CD4-positive, alpha-beta T cell (primary cell): ENCODE measurements at regions not wholly inside any gene's neighbourhood (a gene's known extent, or its start where the extent isn't known, plus 50 kb on each side); places are given as distances from the start of the nearest gene placed in this dataset.

ENCODE experiments used
- ATAC-seq: fragments of 200-7000 bp; cut with Tn5 transposase; one replicate; pipeline ENCODE4 v1.10.0; 2022; ENCODE audit warnings: mild to moderate bottlenecking; ENCODE audit not compliant: poor library complexity
- CTCF ChIA-PET: fragments of 350-600 bp; sonication (Branson Sonifier 250); formaldehyde crosslinking; loops from one replicate; lab custom pipeline; 2021; ENCODE audit warnings: antibody characterized with exemption, inconsistent platforms; lab: Charles Lee
- POLR2A ChIA-PET: fragments of 350-600 bp; sonication (Branson Sonifier 250); formaldehyde crosslinking; loops from one replicate; lab custom pipeline; 2021; ENCODE audit warnings: antibody characterized with exemption, inconsistent platforms; lab: Charles Lee
- DNase-seq, 14 experiments: peaks; one replicate each; pipeline ENCODE4 v3.0.0-alpha.2; 2013 to 2020; ENCODE audit warnings: mixed read lengths in 2 of 14
- H3K27ac ChIP-seq, 2 donors: one replicate each; pipeline versions ENCODE4 v1.5.1 to v1.7.0; 2013; ENCODE audit warnings: low read length in 2 of 2, low read depth in 1 of 2, mild to moderate bottlenecking in 1 of 2
- H3K27me3 ChIP-seq, 2 experiments: 1 replicate in 1 of 2; 2 replicates in 1 of 2; pipeline versions ENCODE4 v1.6.1 to v1.7.0; 2013; ENCODE audit warnings: low read length in 2 of 2, control low read depth in 1 of 2, mild to moderate bottlenecking in 1 of 2, moderate library complexity in 1 of 2; ENCODE audit not compliant: insufficient read depth in 2 of 2, control insufficient read depth in 1 of 2
- H3K36me3 ChIP-seq: one replicate; pipeline ENCODE4 v1.6.1; 2013; ENCODE audit warnings: low read length, control low read depth; ENCODE audit not compliant: insufficient read depth
- H3K4me1 ChIP-seq: one replicate; pipeline ENCODE4 v1.6.1; 2013; ENCODE audit warnings: low read length, control low read depth; ENCODE audit not compliant: insufficient read depth
- H3K4me3 ChIP-seq: one replicate; pipeline ENCODE4 v1.5.1; 2013; ENCODE audit warnings: mild to moderate bottlenecking, low read length, moderate library complexity
- H3K9me3 ChIP-seq, 2 experiments: 1 replicate in 1 of 2; 2 replicates in 1 of 2; pipeline versions ENCODE4 v1.6.1 to v1.7.0; 2013; ENCODE audit warnings: low read length in 2 of 2, mild to moderate bottlenecking in 2 of 2, control low read depth in 1 of 2, moderate library complexity in 1 of 2; ENCODE audit not compliant: control insufficient read depth in 1 of 2, insufficient read depth in 1 of 2
- H3K27ac Mint-ChIP-seq: one replicate; pipeline ENCODE4 v1.8.0; 2020; ENCODE audit warnings: mixed read lengths
- H3K27me3 Mint-ChIP-seq: one replicate; pipeline ENCODE4 v1.8.0; 2021; ENCODE audit warnings: mixed read lengths
- H3K36me3 Mint-ChIP-seq: one replicate; pipeline ENCODE4 v1.8.0; 2021; ENCODE audit warnings: low read depth, mixed read lengths
- H3K4me1 Mint-ChIP-seq: one replicate; pipeline ENCODE4 v1.8.0; 2021; ENCODE audit warnings: low read depth, mixed read lengths
- H3K4me3 Mint-ChIP-seq: one replicate; pipeline ENCODE4 v1.8.0; 2020; ENCODE audit warnings: mild to moderate bottlenecking, mixed read lengths
- H3K9me3 Mint-ChIP-seq: one replicate; pipeline ENCODE4 v1.8.0; 2020; ENCODE audit warnings: mixed read lengths
- CTCF ChIP-seq: fragments of 200-600 bp; IDR thresholded peaks from one replicate; pipeline ENCODE4 v1.8.0; 2022; ENCODE audit warnings: antibody characterized with exemption, mild to moderate bottlenecking
- intact Hi-C, 2 experiments: fragments of 100-400 bp; cut with DNase I in 1 of 2; cut with micrococcal nuclease in 1 of 2; formaldehyde crosslinking; loops; one replicate each; pipeline versions ENCODE4 v1.15.1 to v1.9.0; 2023 to 2025; cut with DNase I, micrococcal nuclease

DNA sequence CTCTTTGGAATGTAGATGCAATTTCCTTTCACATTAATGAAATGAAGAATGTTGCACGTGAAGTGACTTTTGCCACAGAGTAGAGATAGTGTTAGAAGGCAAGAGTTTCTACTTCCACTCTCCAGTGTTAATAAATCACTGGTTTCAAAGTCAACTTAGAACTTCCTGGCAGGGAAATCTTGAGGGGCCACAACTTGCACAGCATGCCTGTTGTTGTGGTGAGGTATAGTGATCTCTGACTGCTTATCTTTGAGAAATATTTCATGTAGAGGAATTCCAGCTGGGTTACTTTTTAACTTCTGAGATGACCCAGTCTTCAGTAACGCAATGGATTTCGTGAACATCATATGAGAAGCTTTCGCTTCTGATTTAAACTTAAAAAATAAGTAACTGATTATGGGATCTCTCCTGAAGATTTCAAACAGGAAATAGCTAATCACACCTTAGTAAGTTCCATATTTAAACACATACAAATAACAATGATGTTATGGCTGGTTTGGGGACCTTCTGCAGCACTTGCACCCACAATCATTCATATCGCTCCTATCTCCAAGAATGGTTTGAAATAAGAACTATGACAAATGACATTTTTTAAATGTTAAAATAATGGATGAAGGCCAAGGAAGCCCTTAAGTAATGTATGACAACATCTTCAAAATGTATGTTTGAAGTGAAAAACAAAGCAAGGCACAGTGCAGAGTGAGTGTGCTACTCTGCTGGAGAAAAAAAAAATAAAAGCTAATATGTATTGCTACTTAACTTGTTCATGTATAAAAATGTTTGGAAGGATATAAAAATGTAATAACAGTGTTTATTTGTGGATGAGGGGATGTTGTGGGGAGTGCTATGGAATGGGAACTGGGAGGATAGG, 726.5 kb upstream of the NECTIN3 start:
- Mint-ChIP-seq H3K9me3 (no peaks in the 10 kb centered on the region), H3K27ac (no peak overlapping the region), H3K36me3 (no peaks in the 10 kb centered on the region), H3K4me3 (no peak overlapping the region), H3K27me3 (no peaks in the 10 kb centered on the region), H3K4me1 (no peaks in the 10 kb centered on the region)
- ChIA-PET CTCF (no interaction called here), POLR2A (no interaction called here)
- ATAC-seq: no peak
- no peak for DNase-seq
- H3K4me3 ChIP-seq: no peak overlapping the region
- no peaks in the 10 kb centered on the region for H3K4me1 ChIP-seq
- no peaks in the 10 kb centered on the region for H3K27me3 ChIP-seq
- no peaks in the 10 kb centered on the region for H3K36me3 ChIP-seq
- intact Hi-C loops: no loop called here
- no peak overlapping the region for H3K27ac ChIP-seq
- H3K9me3 ChIP-seq: no peaks in the 10 kb centered on the region
- TF ChIP-seq CTCF: no peak

- no peaks in the 10 kb centered on the region for H3K36me3 Mint-ChIP-seq
- DNase-seq (no peak), ATAC-seq (no peak)
- no peak overlapping the region for H3K27ac Mint-ChIP-seq
- Histone ChIP-seq H3K4me3 (no peak overlapping the region), H3K4me1 (no peaks in the 10 kb centered on the region), H3K9me3 (no peaks in the 10 kb centered on the region), H3K36me3 (no peaks in the 10 kb centered on the region), H3K27ac (no peak overlapping the region), H3K27me3 (no peaks in the 10 kb centered on the region)
- ChIA-PET CTCF (no interaction called here), POLR2A (no interaction called here)
- H3K27me3 Mint-ChIP-seq: no peaks in the 10 kb centered on the region
- no peaks in the 10 kb centered on the region for H3K9me3 Mint-ChIP-seq
- H3K4me3 Mint-ChIP-seq: no peak overlapping the region
- intact Hi-C loops: no loop called here
- H3K4me1 Mint-ChIP-seq: no peaks in the 10 kb centered on the region
- no peak for TF ChIP-seq CTCF
These were observed 722.3 kb upstream of the NECTIN3 start for GRCh38 chr3:110349295-110349694.

GRCh38 chr3:110352841-110353604, 718.6 kb upstream of the NECTIN3 start:
- TF ChIP-seq CTCF: no peak
- Histone ChIP-seq H3K27me3 (no peaks in the 10 kb centered on the region), H3K4me3 (no peak overlapping the region), H3K4me1 (no peaks in the 10 kb centered on the region), H3K36me3 (no peaks in the 10 kb centered on the region), H3K27ac (no peak overlapping the region), H3K9me3 (no peaks in the 10 kb centered on the region)
- no peaks in the 10 kb centered on the region for H3K36me3 Mint-ChIP-seq
- no peak overlapping the region for H3K4me3 Mint-ChIP-seq
- H3K9me3 Mint-ChIP-seq: no peaks in the 10 kb centered on the region
- intact Hi-C loops: no loop called here
- POLR2A ChIA-PET: no interaction called here
- CTCF ChIA-PET: no interaction called here
- no peak overlapping the region for H3K27ac Mint-ChIP-seq
- no peak for DNase-seq
- H3K4me1 Mint-ChIP-seq: no peaks in the 10 kb centered on the region
- no peak for ATAC-seq
- H3K27me3 Mint-ChIP-seq: no peaks in the 10 kb centered on the region
